Transverse colon (tissue), 3 donors: ENCODE measurements at regions not wholly inside any gene's neighbourhood (a gene's known extent, or its start where the extent isn't known, plus 50 kb on each side); places are given as distances from the start of the nearest gene placed in this dataset.

ENCODE experiments used
- CTCF ChIP-seq, 5 experiments: fragments of 200-600 bp in 3 of 5; fragments of 450-650 bp in 2 of 5; sonication (generic) in 3 of 5; IDR thresholded peaks; 1 replicate in 2 of 5; 2 replicates in 3 of 5; pipeline ENCODE4 v1.5.1; 2016 to 2017; ENCODE audit warnings: antibody characterized with exemption in 5 of 5, inconsistent platforms in 3 of 5, mild to moderate bottlenecking in 2 of 5, moderate library complexity in 1 of 5
- EP300 ChIP-seq: sonication (generic); formaldehyde crosslinking; IDR thresholded peaks from one replicate; pipeline ENCODE4 v1.6.1; 2017; ENCODE audit warnings: antibody characterized with exemption, low read depth

GRCh38 chr12:19802915-19803314 is 363.6 kb downstream of the AEBP2 start:
- TF ChIP-seq CTCF (IDR thresholded peaks at IDR 0.05) = no peak
- no peak for TF ChIP-seq EP300
